Esophagus squamous epithelium (tissue), 4 donors: ENCODE measurements at regions not wholly inside any gene's neighbourhood (a gene's known extent, or its start where the extent isn't known, plus 50 kb on each side); places are given as distances from the start of the nearest gene placed in this dataset.

ENCODE experiments used
- CTCF ChIP-seq, 6 experiments: fragments of 450-650 bp in 4 of 6; fragments of 200-600 bp in 2 of 6; sonication (generic) in 2 of 6; IDR thresholded peaks; one replicate each; pipeline ENCODE4 v1.5.1; 2016 to 2019; ENCODE audit warnings: antibody characterized with exemption in 6 of 6, mild to moderate bottlenecking in 4 of 6, moderate library complexity in 4 of 6
- POLR2A ChIP-seq, 4 donors: fragments of 450-650 bp; IDR thresholded peaks; one replicate each; pipeline ENCODE4 v1.6.1; 2017; ENCODE audit warnings: antibody characterized with exemption in 4 of 4, mild to moderate bottlenecking in 4 of 4, moderate library complexity in 3 of 4

- TF ChIP-seq CTCF (IDR thresholded peaks at IDR 0.05) (no peak), POLR2A (IDR thresholded peaks at IDR 0.05) (no peak)
Observed at GRCh38 chr7:20007510-20007909, 209.7 kb downstream of the MACC1 start.
